Activated CD4-positive, CD25-positive, alpha-beta regulatory T cell treated with anti-CD3 and anti-CD28 coated beads, Interleukin-2, amount 50 U/mL, for 24 hours (primary cell): ENCODE measurements at regions not wholly inside any gene's neighbourhood (a gene's known extent, or its start where the extent isn't known, plus 50 kb on each side); places are given as distances from the start of the nearest gene placed in this dataset.

Experiments
- ATAC-seq, 2 donors: fragments of 150-1000 bp; cut with Tn5 transposase; one replicate each; pipeline ENCODE4 v1.10.0; 2021; ENCODE audit warnings: mild to moderate bottlenecking in 1 of 2, moderate library complexity in 1 of 2

- no peak for ATAC-seq
Measured at GRCh38 chr11:130814440-130815096, 101.7 kb downstream of the SNX19 start.

GRCh38 chr11:130815097-130815802 lies 101.0 kb downstream of the SNX19 start:
- no peak for ATAC-seq

- no peak for ATAC-seq
Measured at GRCh38 chr11:130815956-130816355, 100.3 kb downstream of the SNX19 start.

GRCh38 chr11:130816546-130817329 lies 99.5 kb downstream of the SNX19 start:
- no peak for ATAC-seq

GRCh38 chr11:130817330-130817944 lies 98.8 kb downstream of the SNX19 start:
- ATAC-seq = no peak

- ATAC-seq = no peak
Measured at GRCh38 chr11:130819625-130820024, 96.7 kb downstream of the SNX19 start.
